Kidney glomerular epithelial cell (primary cell): ENCODE measurements at regions not wholly inside any gene's neighbourhood (a gene's known extent, or its start where the extent isn't known, plus 50 kb on each side); places are given as distances from the start of the nearest gene placed in this dataset.
"Not testable (repeated sequence)": the region's sequence is repeated elsewhere in the genome, so short reads cannot be mapped to it uniquely, and the experiment has no call there.

Source experiments
- DNase-seq: peaks from one replicate; lab custom pipeline; 2025; lab: John Stamatoyannopoulos, UW

DNA sequence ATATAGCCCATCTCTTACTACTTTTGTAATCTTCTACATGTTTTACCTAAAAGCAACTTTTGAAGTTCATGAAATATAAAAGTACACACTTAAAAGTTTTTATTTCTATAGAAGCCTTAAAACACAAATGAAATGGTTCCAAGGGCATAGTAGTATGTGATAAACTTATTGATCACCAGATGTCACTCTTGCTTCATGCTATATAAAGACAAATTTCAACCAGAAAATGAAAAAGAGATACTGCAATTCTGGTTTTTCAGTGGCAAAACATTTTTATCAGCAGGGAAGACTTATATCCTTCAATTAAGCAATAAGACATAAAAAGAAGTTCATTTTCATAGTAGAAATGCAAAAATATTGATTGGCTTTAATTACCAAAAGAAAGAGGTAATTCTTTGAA, 69.4 kb upstream of the FBXL17 start:
- no peak for DNase-seq

DNA sequence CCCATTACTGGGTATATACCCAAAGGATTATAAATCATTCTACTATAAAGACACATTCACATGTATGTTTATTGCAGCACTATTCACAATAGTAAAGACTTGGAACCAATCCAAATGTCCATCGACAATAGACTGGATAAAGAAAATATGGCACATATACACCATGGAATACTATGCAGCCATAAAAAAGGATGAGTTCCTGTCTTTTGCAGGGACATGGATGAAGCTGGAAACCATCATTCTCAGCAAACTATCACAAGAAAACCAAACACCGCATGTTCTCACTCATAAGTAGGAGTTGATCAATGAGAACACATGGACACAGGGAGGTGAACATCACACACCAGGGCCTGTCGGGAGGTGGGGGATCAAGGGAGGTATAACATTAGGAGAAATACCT, 62.2 kb upstream of the FBXL17 start:
- DNase-seq, result not testable (repeated sequence)

DNA sequence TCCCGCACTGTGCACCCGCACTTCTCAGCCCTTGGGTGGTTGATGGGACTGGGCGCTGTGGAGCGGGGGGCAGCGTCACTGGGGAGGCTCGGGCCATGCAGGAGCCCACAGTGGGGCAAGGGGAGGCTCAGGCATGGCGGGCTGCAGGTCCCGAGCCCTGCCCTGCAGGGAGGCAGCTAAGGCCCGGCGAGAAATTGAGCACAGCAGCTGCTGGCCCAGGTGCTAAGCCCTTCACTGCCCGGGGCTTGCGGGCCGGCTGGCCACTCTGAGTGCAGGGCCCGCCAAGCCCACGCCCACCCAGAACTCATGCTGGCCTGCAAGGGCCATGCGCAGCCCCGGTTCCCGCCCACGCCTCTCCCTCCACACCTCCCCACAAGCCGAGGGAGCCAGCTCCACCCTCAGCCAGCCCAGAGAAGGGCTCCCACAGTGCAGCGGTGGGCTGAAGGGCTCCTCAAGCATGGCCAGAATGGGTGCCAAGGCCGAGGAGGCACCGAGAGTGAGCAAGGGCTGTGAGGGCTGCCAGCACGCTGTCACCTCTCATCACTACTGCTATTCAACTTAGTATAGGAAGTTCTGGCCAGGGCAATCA, 60.3 kb upstream of the FBXL17 start:
- not testable (repeated sequence) for DNase-seq

GRCh38 chr5:108437425-108437824, 55.5 kb upstream of the FBXL17 start:
- no peak for DNase-seq

DNA sequence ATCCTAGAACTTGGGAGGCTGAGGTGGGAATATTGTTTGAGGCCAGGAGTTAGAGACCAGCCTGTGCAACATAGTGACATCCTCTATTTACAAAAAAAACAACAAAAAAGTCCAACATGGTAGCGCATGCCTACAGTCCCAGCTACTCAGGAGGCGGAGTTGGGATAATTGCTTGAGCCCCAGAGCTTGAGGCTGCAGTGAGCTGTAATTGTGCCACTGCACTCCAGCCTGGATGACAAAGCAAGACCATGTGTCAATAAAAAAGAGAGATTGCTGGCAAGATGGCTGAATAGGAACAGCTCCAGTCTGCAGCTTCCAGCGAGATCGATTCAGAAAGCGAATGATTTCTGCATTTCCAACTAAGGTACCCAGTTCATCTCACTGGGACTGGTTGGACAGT, 54.8 kb upstream of the FBXL17 start:
- no peak for DNase-seq

DNA sequence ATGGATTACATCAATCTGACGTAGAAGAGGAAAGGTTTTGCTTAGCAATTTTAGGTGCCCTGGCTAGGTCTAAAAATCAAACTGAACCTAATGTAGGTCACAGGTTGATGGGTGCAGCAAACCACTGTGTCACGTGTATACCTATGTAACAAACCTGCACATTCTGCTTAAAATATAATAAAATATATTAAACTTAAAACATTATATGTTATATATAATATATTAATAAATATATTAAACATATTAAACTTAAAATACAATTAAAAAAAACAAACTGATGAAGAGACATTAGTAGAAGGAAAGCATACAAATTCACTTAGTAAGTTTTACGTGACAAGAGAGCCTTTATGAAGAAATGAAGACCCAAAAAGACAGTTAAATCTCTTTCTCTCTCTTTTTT, 51.7 kb upstream of the FBXL17 start:
- DNase-seq, result no peak

GRCh38 chr5:108432024-108432423, 50.1 kb upstream of the FBXL17 start:
- DNase-seq, result no peak
